IPS-15b (cell line): ENCODE measurements at regions not wholly inside any gene's neighbourhood (a gene's known extent, or its start where the extent isn't known, plus 50 kb on each side); places are given as distances from the start of the nearest gene placed in this dataset.

Experiments
- H3K27me3 ChIP-seq: one replicate; pipeline ENCODE4 v1.6.1; 2013; ENCODE audit warnings: low read length; ENCODE audit not compliant: control insufficient read depth, insufficient read depth
- H3K36me3 ChIP-seq: one replicate; pipeline ENCODE4 v1.6.1; 2013; ENCODE audit warnings: low read length; ENCODE audit not compliant: control insufficient read depth, insufficient read depth
- H3K4me1 ChIP-seq: one replicate; pipeline ENCODE4 v1.6.1; 2013; ENCODE audit warnings: mild to moderate bottlenecking, low read length; ENCODE audit not compliant: control insufficient read depth, insufficient read depth
- H3K4me3 ChIP-seq: one replicate; pipeline ENCODE4 v1.5.1; 2013; ENCODE audit warnings: low read depth, low read length
- H3K9ac ChIP-seq: one replicate; pipeline ENCODE4 v1.6.1; 2013; ENCODE audit warnings: low read depth, mild to moderate bottlenecking, low read length
- H3K9me3 ChIP-seq: one replicate; pipeline ENCODE4 v1.6.1; 2013; ENCODE audit warnings: mild to moderate bottlenecking, low read length; ENCODE audit not compliant: control insufficient read depth, insufficient read depth

GRCh38 chr5:119899981-119900380, 270.6 kb downstream of the FAM170A start:
- no peaks in the 10 kb centered on the region for H3K4me1 ChIP-seq
- H3K4me3 ChIP-seq, result no peak overlapping the region
- H3K9ac ChIP-seq, result no peak overlapping the region
- H3K27me3 ChIP-seq, result no peaks in the 10 kb centered on the region
- no peaks in the 10 kb centered on the region for H3K36me3 ChIP-seq
- H3K9me3 ChIP-seq, result no peaks in the 10 kb centered on the region

DNA sequence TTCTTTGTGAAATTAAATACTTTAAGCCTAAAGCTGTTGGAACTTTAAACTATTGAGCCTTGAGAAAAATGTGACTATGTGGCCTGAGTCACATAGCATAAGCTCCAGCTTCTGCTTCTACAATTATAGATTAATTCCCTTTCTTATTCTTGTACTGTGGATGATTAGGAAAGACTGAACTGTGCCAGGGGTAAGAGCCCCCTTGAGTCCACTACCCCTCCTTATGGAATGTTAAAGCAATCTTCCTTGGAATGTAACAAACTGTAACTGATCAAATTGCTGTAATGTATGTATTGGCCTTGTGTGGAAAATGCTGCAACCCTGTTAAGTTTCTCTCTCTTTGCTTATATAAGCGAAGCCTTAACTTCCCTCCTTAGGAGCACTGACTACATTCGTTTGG, 273.2 kb downstream of the FAM170A start:
- Histone ChIP-seq H3K4me3 (no peak overlapping the region), H3K9ac (no peak overlapping the region), H3K9me3 (peaks cover 3% of the 10 kb centered on the region), H3K4me1 (no peaks in the 10 kb centered on the region), H3K27me3 (no peaks in the 10 kb centered on the region), H3K36me3 (no peaks in the 10 kb centered on the region)

DNA sequence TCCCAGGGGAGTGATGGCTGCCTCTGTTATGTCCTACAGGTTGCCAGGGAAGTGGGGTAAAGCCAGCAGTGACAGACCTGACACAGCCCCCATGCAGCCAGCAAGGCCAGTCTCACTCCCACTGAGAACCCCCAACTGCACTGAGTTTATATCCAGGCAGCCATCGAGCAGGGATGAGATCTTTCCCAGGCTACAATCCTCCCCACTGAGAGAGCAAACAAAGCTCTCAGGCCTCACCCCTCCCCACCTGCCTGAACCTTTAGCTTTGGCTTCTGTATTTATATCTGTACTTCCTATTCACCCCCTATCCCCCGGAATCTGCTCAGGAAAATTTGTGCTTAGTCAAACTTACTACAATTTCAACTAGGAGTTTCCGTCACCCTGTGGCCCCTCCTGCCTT, 284.1 kb downstream of the FAM170A start:
- H3K4me3 ChIP-seq, result no peak overlapping the region
- no peaks in the 10 kb centered on the region for H3K4me1 ChIP-seq
- H3K36me3 ChIP-seq, result peaks cover 3% of the 10 kb centered on the region

GRCh38 chr5:119919279-119919678, 289.9 kb downstream of the FAM170A start:
- Histone ChIP-seq H3K9me3 (no peaks in the 10 kb centered on the region), H3K27me3 (no peaks in the 10 kb centered on the region), H3K9ac (no peak overlapping the region)

More for the DNA sequence above, 284.1 kb downstream of the FAM170A start:
- Histone ChIP-seq H3K9me3 (no peaks in the 10 kb centered on the region), H3K27me3 (no peaks in the 10 kb centered on the region), H3K9ac (no peak overlapping the region)

DNA sequence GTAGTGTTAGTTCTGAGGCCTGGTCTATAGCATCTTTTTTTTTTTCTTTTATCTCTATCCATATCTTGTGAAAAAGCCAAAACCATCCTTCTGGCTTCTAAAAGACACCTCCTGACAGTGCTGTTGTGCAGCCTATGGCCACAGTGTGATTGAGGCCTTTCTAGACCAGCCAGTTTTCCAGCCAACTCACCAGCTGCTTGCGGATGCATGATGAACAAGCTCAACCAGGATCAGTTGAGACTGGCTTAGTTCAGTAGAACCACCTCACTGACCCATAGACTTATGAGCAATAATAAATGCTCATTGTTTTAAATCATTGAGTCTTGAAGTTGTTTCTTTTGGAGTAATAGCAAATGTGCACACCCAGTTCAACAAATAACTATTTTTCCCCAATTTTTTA, 296.9 kb downstream of the FAM170A start:
- no peaks in the 10 kb centered on the region for H3K27me3 ChIP-seq
- H3K36me3 ChIP-seq, result no peaks in the 10 kb centered on the region
- H3K9ac ChIP-seq, result no peak overlapping the region
- no peaks in the 10 kb centered on the region for H3K9me3 ChIP-seq
- H3K4me1 ChIP-seq, result no peaks in the 10 kb centered on the region
- no peak overlapping the region for H3K4me3 ChIP-seq

More at GRCh38 chr5:119919279-119919678, 289.9 kb downstream of the FAM170A start:
- Histone ChIP-seq H3K4me1 (no peaks in the 10 kb centered on the region), H3K4me3 (no peak overlapping the region), H3K36me3 (no peaks in the 10 kb centered on the region)

DNA sequence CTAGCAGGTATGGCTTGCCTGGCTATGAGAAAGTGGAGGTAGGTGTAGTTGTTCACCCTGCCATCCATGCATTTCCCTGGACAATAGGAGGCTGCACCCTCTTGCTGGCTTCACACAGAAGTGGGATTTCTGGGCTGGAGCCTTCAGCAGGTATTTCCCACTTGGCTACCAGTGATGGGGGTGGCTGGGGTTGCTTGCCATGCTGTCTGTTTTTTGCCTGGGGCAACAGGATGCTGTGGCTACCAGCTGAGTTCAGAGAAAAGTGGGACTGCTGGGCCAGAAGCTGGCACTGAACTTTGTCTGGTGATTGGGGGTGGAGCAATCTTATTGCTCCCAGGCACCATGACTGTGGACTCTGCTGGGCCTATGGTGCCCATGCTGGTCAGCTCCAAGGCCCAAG, 299.6 kb downstream of the FAM170A start:
- H3K4me3 ChIP-seq, result no peak overlapping the region
- no peak overlapping the region for H3K9ac ChIP-seq
- no peaks in the 10 kb centered on the region for H3K36me3 ChIP-seq
- H3K9me3 ChIP-seq, result no peaks in the 10 kb centered on the region
- H3K27me3 ChIP-seq, result no peaks in the 10 kb centered on the region
- H3K4me1 ChIP-seq, result no peaks in the 10 kb centered on the region

GRCh38 chr5:119930490-119930889, 301.1 kb downstream of the FAM170A start:
- Histone ChIP-seq H3K9ac (no peak overlapping the region), H3K27me3 (no peaks in the 10 kb centered on the region), H3K4me1 (no peaks in the 10 kb centered on the region), H3K36me3 (no peaks in the 10 kb centered on the region), H3K9me3 (no peaks in the 10 kb centered on the region), H3K4me3 (no peak overlapping the region)

DNA sequence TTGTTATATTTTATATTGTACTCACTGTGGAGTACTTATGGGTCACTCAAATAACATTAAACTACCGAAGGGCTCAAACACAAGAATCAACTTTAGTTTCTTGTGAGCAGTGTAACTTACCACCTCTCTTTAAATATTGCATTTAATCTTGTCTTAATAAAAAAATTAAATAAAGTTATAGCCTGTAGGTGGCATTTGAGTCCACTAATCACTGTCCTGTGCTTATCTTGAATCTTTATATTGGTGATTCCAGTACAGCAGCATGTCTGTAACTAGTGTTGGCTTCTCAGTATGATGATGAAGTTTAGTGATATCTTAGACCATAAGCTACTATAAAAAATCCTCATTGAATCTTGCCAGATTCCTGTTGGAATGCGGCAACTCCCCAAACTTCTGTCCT, 313.8 kb downstream of the FAM170A start:
- Histone ChIP-seq H3K9ac (no peak overlapping the region), H3K4me1 (no peaks in the 10 kb centered on the region), H3K9me3 (no peaks in the 10 kb centered on the region), H3K4me3 (no peak overlapping the region), H3K36me3 (no peaks in the 10 kb centered on the region), H3K27me3 (no peaks in the 10 kb centered on the region)

- Histone ChIP-seq H3K9ac (no peak overlapping the region), H3K36me3 (no peaks in the 10 kb centered on the region), H3K4me3 (no peak overlapping the region), H3K27me3 (no peaks in the 10 kb centered on the region), H3K9me3 (no peaks in the 10 kb centered on the region), H3K4me1 (no peaks in the 10 kb centered on the region)
Observed at GRCh38 chr5:119945691-119946090, 316.3 kb downstream of the FAM170A start.

DNA sequence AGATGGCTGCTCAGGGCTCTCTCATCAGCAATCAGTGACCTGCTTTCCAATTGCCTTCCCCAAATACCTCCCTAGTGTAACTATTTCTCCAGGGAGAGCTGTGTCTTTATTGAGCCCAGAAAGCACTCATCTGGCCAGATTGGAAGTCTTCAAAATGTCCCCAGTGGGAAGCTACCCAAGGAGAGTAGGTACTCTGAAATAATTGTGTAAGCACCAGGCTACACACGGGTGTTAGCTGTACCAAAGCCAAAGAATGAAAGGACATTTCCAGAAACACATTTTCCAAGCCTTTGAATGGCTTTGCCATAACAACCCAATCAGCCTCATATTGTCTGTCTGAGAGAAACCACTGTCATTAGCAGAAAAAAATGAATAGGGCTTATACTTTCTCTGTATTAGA, 318.8 kb downstream of the FAM170A start:
- no peaks in the 10 kb centered on the region for H3K9me3 ChIP-seq
- H3K27me3 ChIP-seq, result no peaks in the 10 kb centered on the region

DNA sequence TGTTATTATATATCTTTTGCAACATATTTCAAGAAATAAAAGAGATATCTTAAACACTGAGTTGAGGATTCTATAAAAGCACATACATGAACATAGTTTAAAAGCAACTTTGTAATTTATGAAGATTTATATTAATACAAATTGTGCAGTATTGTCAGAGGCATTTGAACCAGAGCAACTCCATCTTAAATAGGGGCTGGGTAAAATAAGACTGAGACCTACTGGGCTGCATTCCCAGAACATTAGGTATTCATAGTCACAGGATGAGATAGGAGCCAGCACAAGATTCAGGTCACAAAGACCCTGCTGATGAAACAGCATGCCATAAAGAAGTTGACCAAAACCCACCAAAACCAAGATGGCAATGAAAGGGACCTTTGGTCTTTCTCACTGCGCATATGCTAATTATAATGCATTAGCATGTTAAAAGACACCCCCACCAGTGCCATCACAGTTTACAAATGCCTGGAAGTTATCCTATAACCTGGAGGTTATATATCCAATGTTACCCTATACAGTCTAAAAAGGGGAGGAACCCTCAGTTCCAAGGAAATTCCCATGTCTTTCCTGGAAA, 320.2 kb downstream of the FAM170A start:
- Histone ChIP-seq H3K27me3 (no peaks in the 10 kb centered on the region), H3K9me3 (no peaks in the 10 kb centered on the region), H3K4me1 (peaks cover 8% of the 10 kb centered on the region), H3K9ac (no peak overlapping the region), H3K4me3 (no peak overlapping the region), H3K36me3 (no peaks in the 10 kb centered on the region)

More for the DNA sequence above, 318.8 kb downstream of the FAM170A start:
- Histone ChIP-seq H3K4me1 (peaks cover 8% of the 10 kb centered on the region), H3K4me3 (no peak overlapping the region), H3K36me3 (no peaks in the 10 kb centered on the region), H3K9ac (no peak overlapping the region)

GRCh38 chr5:119951330-119951934, 322.1 kb downstream of the FAM170A start:
- H3K9me3 ChIP-seq, result no peaks in the 10 kb centered on the region
- peaks cover 8% of the 10 kb centered on the region for H3K4me1 ChIP-seq
- H3K4me3 ChIP-seq, result no peak overlapping the region
- no peaks in the 10 kb centered on the region for H3K27me3 ChIP-seq
- H3K9ac ChIP-seq, result no peak overlapping the region
- no peaks in the 10 kb centered on the region for H3K36me3 ChIP-seq
